ENCODE measurements at regions not wholly inside any gene's neighbourhood (a gene's known extent, or its start where the extent isn't known, plus 50 kb on each side); places are given as distances from the start of the nearest gene placed in this dataset.
"Not testable (repeated sequence)": the region's sequence is repeated elsewhere in the genome, so short reads cannot be mapped to it uniquely, and the experiment has no call there.

DNA sequence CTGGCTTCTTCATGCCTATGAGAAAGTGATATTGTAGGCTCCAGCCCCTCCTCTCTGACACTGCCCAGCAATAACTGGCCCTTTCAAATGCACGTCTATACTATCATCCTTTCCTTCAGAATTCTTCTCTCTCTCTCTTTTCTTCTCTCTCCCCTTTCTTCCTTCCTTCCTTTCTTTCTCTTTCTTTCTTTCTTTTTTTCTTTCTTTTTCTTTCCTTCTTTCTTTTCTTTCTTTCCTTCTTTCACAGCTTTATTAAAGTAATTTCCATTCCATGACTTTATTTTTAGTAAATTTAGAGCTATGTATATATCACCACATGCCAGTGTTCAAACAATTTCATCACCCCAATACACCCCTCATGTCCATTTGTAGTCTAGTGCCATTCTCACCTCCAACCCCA is 302.1 kb downstream of the RPAP3 start:
- H3K4me3 Mint-ChIP-seq, result no peak overlapping the region
- peaks cover 24% of the 10 kb centered on the region for H3K4me1 Mint-ChIP-seq (ENCODE audit: low read depth)
- H3K27ac Mint-ChIP-seq, result no peak overlapping the region
- H3K27me3 Mint-ChIP-seq, result no peaks in the 10 kb centered on the region
- H3K36me3 Mint-ChIP-seq (ENCODE audit: low read depth), result no peaks in the 10 kb centered on the region
- intact Hi-C loops (cut with micrococcal nuclease), result no loop called here
- peaks cover 34% of the 10 kb centered on the region for H3K9me3 Mint-ChIP-seq

DNA sequence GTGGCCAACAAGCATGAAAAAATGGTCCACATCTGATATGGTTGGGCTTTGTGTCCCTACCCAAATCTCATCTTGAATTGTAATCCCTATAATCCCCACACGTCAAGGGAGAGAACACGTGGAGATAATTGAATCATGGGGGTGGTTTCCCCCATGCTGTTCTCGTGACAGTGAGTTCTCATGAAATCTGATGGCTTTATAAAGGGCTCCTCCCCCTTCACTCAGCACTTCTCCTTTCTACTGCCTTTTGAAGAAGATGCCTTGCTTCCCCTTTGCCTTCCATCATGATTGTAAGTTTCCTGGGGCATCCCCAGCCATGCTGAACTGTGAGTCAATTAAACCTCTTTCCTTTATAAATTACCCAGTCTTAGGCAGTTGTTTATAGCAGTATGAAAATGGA is 304.6 kb downstream of the RPAP3 start:
- H3K36me3 Mint-ChIP-seq (ENCODE audit: low read depth); intact Hi-C loops (cut with micrococcal nuclease); H3K4me3 Mint-ChIP-seq; H3K27me3 Mint-ChIP-seq: not testable (repeated sequence)
- Mint-ChIP-seq H3K4me1 (ENCODE audit: low read depth) (peaks cover 42% of the 10 kb centered on the region), H3K9me3 (peaks cover 40% of the 10 kb centered on the region), H3K27ac (peak overlapping the region; percentile 39)

DNA sequence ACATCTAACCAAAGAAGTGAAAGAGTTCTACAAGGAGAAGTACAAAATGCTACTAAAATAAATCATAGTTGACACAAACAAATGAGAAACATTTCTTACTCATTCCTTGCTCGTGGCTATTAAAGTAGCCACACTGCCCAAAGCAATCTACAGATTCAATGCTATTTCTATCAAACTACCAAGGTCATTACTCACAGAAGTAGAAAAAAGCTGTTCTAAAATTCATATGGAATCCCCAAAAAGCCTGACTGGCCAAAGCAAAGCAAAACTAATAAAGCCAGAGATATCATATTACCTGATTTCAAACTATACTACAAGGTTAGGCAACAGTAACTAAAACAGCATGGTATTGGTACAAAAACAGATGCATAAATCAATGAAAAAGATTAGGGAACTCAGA is 305.6 kb downstream of the RPAP3 start:
- intact Hi-C loops (cut with micrococcal nuclease), result no loop called here
- Mint-ChIP-seq H3K4me3 (no peak overlapping the region), H3K27me3 (no peaks in the 10 kb centered on the region), H3K27ac (peak overlapping the region; percentile 8), H3K36me3 (ENCODE audit: low read depth) (no peaks in the 10 kb centered on the region), H3K4me1 (ENCODE audit: low read depth) (peaks cover 48% of the 10 kb centered on the region), H3K9me3 (peaks cover 40% of the 10 kb centered on the region)

DNA sequence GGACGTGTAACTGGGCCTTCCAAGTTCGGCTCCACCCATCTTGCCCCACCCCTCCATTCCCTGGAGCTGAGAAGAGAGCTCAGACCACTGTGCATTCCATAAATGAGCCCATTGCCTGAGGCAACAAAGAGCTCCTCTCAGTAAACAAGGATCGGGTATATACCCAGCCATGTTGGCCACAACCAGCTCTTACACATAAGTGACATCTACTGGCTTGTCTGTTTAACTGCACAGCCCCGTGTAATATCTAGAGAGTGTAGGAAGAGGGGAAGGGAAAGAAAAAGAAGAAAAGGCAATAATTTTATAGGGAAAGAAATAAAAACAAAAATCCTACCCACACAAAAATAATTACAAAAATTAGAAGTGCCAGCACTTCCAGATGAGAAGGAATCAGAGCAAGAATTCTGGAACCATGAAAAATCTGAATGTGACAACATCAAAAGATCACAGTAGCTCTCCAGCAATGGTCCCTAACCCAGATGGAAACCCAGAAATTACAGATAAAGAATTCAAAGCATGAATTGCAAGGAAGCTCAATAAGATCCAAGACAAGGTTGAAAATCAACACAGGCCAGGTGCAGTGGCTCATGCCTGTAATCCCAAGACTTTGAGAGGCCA is 308.1 kb downstream of the RPAP3 start:
- no peaks in the 10 kb centered on the region for H3K27me3 Mint-ChIP-seq
- H3K9me3 Mint-ChIP-seq, result peaks cover 27% of the 10 kb centered on the region
- no peak overlapping the region for H3K4me3 Mint-ChIP-seq
- H3K4me1 Mint-ChIP-seq (ENCODE audit: low read depth), result peaks cover 55% of the 10 kb centered on the region
- intact Hi-C loops (cut with micrococcal nuclease), result loop anchor here (2.0 to 5.0 kb wide), 4 partner anchors 90 to 365 kb away; no protein-coding TSS in a partner anchor
- H3K36me3 Mint-ChIP-seq (ENCODE audit: low read depth), result no peaks in the 10 kb centered on the region
- H3K27ac Mint-ChIP-seq, result peak overlapping the region; percentile 15

DNA sequence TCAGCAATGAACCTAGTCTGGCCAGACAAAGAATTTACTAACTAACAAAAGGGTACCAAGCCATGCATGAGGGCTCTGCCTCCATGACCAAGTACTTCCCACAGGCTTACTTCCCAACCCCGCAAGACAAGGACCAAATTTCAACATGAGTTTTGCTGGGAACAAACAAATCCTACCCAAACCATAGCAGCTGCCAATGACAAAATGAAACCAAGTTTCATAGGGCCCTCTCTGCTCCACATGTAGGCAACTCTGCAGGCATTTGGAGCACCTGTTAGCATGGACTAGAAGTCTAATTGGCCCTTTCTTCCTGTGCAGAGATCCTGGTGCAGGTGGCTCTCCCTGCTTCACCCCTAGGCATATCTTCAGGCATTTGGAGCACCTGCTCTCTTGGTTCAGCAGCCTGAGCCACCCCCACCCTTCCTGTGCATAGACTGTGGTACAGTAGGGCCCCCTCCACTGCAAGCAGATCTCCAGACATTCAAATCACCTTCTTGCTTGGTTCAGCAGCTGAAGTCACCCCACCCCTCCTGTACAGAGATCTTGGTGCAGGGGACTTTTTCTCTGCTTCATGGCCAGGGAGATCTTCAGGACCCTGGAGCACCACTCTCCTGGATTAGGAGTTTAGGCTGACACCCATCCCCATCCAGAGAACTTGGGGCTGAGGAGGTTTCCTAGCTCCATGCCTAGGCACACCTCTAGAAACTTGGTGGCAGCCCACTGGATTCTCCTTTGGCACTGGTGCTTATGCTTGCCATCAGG is 308.7 kb downstream of the RPAP3 start:
- peak overlapping the region; percentile 15 for H3K27ac Mint-ChIP-seq
- no peaks in the 10 kb centered on the region for H3K27me3 Mint-ChIP-seq
- H3K4me3 Mint-ChIP-seq, result no peak overlapping the region
- peaks cover 21% of the 10 kb centered on the region for H3K9me3 Mint-ChIP-seq
- intact Hi-C loops (cut with micrococcal nuclease), result loop anchor here (2.0 to 5.0 kb wide), 4 partner anchors 90 to 364 kb away; no protein-coding TSS in a partner anchor
- H3K36me3 Mint-ChIP-seq (ENCODE audit: low read depth), result no peaks in the 10 kb centered on the region
- H3K4me1 Mint-ChIP-seq (ENCODE audit: low read depth), result peaks cover 56% of the 10 kb centered on the region

DNA sequence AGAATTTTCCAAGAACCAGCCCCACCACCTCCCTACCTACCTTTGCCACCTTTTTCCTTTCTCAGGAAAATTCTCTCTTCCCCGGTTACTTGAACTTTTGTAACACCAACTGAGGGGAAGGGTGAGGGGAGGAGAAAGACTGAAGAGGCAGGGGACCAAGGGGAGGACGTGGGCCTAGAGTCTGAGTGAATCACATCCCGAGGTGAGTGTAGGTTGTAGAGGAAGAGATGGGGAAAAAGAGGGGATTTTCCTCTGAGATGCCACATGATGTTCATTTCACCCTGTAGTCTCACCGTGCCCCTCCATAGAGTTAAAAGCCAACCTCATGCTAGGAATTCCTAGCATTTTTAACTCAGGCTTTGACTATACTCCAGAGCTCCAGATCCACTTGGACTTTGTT is 311.8 kb downstream of the RPAP3 start:
- no peak overlapping the region for H3K27ac Mint-ChIP-seq
- no peaks in the 10 kb centered on the region for H3K27me3 Mint-ChIP-seq
- no peak overlapping the region for H3K4me3 Mint-ChIP-seq

DNA sequence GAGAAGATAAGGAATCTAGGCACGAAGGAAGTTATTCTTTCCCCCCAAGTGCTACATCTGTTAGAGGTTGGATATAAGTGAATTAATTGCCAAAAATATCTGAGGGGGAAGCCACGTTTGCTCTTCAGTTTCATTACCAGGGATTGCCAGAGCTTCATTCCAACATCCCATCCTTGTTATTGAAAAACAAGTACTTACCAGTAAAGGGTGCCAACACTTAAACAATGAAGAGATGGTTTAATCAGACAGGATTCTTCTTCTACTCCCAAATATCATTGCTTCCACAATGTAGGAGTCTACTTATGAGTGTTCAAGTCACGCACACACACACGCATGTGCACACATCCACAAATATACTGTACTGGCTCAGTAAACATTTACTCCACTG is 312.4 kb downstream of the RPAP3 start:
- peaks cover 6% of the 10 kb centered on the region for H3K9me3 Mint-ChIP-seq
- intact Hi-C loops (cut with micrococcal nuclease), result no loop called here
- H3K27ac Mint-ChIP-seq, result no peak overlapping the region
- peaks cover 63% of the 10 kb centered on the region for H3K4me1 Mint-ChIP-seq (ENCODE audit: low read depth)
- H3K4me3 Mint-ChIP-seq, result no peak overlapping the region
- H3K27me3 Mint-ChIP-seq, result peaks cover 2% of the 10 kb centered on the region
- no peaks in the 10 kb centered on the region for H3K36me3 Mint-ChIP-seq (ENCODE audit: low read depth)

More for the DNA sequence above, 311.8 kb downstream of the RPAP3 start:
- peaks cover 6% of the 10 kb centered on the region for H3K9me3 Mint-ChIP-seq
- intact Hi-C loops (cut with micrococcal nuclease), result no loop called here
- peaks cover 63% of the 10 kb centered on the region for H3K4me1 Mint-ChIP-seq (ENCODE audit: low read depth)
- H3K36me3 Mint-ChIP-seq (ENCODE audit: low read depth), result no peaks in the 10 kb centered on the region

DNA sequence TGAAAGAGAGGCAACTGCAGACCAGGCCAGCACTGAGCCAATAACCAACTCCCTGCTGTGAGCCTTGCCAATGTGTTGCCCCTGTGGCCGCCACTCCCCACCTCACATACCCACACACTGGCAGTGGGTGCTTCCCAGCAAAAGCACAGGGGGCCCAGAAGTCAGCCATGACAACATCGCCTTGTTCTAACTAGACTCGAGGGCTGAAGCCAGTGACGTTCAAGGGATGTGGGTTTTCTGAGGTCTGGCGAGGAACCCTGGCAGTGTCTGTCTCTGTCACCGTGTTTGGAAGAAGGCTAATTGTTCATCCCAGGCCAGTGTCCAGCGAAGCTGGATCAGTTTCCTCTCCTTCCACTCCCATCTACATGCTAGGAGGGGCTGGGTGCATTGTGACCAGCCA is 311.8 kb upstream of the AMIGO2 start:
- intact Hi-C loops (cut with micrococcal nuclease), result no loop called here
- Mint-ChIP-seq H3K4me1 (ENCODE audit: low read depth) (peaks cover 48% of the 10 kb centered on the region), H3K4me3 (no peak overlapping the region), H3K27ac (peak overlapping the region; percentile 14), H3K36me3 (ENCODE audit: low read depth) (no peaks in the 10 kb centered on the region), H3K9me3 (peaks cover 2% of the 10 kb centered on the region), H3K27me3 (peaks cover 2% of the 10 kb centered on the region)

DNA sequence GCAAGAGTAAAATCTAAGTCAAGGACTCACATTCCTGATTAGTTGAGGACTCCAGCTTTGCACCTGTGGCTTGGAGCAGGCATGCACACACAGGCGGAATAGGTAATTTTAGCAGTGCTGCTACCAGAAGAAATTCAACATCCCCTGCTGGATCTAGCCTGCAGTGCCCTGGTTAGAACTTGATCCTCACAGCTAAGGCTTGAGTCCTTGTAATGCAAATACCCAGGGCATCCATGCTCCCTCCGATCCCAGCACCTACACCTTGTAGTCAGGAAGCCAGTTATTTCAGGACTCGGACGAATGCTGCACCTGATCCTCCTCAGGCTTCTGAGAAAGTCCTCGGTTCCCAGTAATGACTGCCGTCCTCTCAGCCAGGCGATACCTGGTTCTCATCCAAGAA is 309.0 kb upstream of the AMIGO2 start:
- Mint-ChIP-seq H3K27me3 (peaks cover 2% of the 10 kb centered on the region), H3K27ac (no peak overlapping the region), H3K4me1 (ENCODE audit: low read depth) (peaks cover 35% of the 10 kb centered on the region), H3K36me3 (ENCODE audit: low read depth) (no peaks in the 10 kb centered on the region), H3K4me3 (no peak overlapping the region), H3K9me3 (no peaks in the 10 kb centered on the region)
- intact Hi-C loops (cut with micrococcal nuclease), result no loop called here

DNA sequence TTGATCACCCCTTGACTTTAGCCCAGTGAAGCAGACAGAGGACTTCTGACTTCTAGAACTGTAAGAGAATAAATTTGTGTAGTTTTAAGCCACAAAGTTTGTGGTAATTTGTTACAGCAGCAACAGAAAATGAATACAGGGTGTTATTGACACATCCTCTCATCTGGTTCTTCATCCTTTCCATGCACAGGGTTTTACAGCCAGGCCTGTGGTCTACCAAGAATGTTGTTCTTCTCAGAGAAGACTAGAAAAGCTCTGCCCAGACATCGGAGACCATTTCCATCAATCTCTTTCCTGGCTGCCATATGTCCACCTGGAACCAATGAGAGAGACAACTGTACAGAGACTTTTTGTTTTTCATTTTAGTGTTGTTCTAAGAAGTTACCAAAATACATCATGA is 308.2 kb upstream of the AMIGO2 start:
- H3K36me3 Mint-ChIP-seq (ENCODE audit: low read depth), result no peaks in the 10 kb centered on the region
- peaks cover 2% of the 10 kb centered on the region for H3K27me3 Mint-ChIP-seq
- no peaks in the 10 kb centered on the region for H3K9me3 Mint-ChIP-seq
- intact Hi-C loops (cut with micrococcal nuclease), result no loop called here
- H3K4me3 Mint-ChIP-seq, result no peak overlapping the region
- peaks cover 29% of the 10 kb centered on the region for H3K4me1 Mint-ChIP-seq (ENCODE audit: low read depth)
- no peak overlapping the region for H3K27ac Mint-ChIP-seq

DNA sequence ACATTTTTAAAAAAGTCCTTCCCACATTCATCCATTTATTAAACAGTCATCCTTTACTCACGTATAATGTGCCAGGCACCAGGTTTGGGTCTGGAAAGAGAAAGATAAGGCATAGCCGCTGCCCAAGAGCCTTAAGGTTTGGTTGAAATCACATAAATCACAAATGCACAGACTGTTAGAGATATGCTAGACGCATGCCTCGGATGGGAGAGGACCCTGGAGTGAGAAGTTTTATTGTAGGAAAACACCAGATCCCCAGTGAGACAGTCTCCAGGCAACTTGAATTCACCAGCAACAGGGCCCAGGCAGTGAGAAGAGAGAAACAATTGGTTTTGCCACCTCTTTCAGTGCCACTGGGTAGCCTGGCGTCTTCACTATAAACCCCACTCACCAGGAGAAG is 305.9 kb upstream of the AMIGO2 start:
- H3K36me3 Mint-ChIP-seq (ENCODE audit: low read depth), result no peaks in the 10 kb centered on the region
- no peak overlapping the region for H3K4me3 Mint-ChIP-seq
- H3K27ac Mint-ChIP-seq, result no peak overlapping the region
- intact Hi-C loops (cut with micrococcal nuclease), result no loop called here
- H3K27me3 Mint-ChIP-seq, result peaks cover 2% of the 10 kb centered on the region
- H3K9me3 Mint-ChIP-seq, result no peaks in the 10 kb centered on the region
- peaks cover 18% of the 10 kb centered on the region for H3K4me1 Mint-ChIP-seq (ENCODE audit: low read depth)

DNA sequence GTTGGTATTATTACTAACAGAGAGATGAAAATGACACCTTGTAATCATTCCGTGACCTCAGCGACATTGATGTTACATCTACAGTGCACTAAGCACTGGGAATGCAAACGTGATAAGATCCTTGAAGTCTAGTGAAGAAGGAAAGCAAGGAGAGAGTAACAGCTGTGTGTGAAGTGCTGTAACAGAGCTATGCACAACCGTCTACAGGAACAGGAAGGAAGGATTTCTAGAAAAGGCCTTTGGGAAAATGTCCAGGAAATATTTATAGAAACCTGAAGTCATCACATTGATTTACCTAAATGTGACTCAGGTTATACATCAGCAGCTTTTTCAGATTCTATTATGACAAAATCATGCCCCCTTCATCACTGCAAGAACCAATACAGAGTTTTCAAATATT is 304.2 kb upstream of the AMIGO2 start:
- intact Hi-C loops (cut with micrococcal nuclease), result no loop called here
- H3K4me1 Mint-ChIP-seq (ENCODE audit: low read depth), result peaks cover 28% of the 10 kb centered on the region
- H3K27me3 Mint-ChIP-seq, result peaks cover 2% of the 10 kb centered on the region
- H3K9me3 Mint-ChIP-seq, result no peaks in the 10 kb centered on the region
- no peak overlapping the region for H3K4me3 Mint-ChIP-seq
- H3K36me3 Mint-ChIP-seq (ENCODE audit: low read depth), result no peaks in the 10 kb centered on the region
- H3K27ac Mint-ChIP-seq, result no peak overlapping the region

DNA sequence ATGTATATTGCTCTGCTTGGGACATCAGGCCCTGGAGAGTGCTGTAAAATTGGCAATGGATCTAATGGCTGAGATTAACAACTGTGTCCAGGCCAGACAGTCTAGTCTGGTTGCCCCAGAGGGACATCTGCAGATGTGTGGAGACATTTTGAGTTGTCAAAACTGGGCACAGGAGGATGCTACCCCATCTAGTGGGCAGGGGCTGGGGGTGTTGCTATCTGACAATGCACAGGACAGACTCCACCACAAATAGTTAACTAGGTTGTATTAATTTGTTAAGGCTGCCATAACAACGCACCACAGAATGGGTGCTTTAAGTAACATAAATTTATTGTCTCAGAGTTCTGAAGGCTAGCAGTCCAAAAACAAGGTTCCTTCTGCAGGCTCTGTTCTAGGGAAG is 302.5 kb upstream of the AMIGO2 start:
- intact Hi-C loops (cut with micrococcal nuclease), result no loop called here
- Mint-ChIP-seq H3K9me3 (no peaks in the 10 kb centered on the region), H3K4me3 (no peak overlapping the region), H3K4me1 (ENCODE audit: low read depth) (peaks cover 45% of the 10 kb centered on the region), H3K36me3 (ENCODE audit: low read depth) (no peaks in the 10 kb centered on the region), H3K27ac (no peak overlapping the region), H3K27me3 (no peaks in the 10 kb centered on the region)

DNA sequence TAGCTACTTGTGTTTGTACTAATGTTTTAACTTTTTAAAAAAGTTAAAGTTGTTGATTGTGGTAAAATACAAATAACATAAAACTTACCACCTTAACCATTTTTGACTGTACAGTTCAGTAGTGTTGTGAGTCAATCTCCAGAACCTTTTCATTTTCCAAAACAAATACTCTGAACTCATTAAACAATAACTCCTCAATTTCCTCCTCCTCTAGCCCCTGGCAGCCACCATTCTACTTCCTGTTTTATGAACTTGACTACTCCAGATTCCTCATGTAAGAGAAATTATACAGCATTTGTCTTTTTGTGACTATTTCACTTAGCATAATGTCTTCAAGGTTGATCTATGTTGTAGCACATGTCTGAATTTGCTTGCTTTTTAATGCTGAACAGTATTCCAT is 299.1 kb upstream of the AMIGO2 start:
- H3K9me3 Mint-ChIP-seq, result no peaks in the 10 kb centered on the region
- no peaks in the 10 kb centered on the region for H3K36me3 Mint-ChIP-seq (ENCODE audit: low read depth)
- no peak overlapping the region for H3K4me3 Mint-ChIP-seq
- H3K4me1 Mint-ChIP-seq (ENCODE audit: low read depth), result peaks cover 41% of the 10 kb centered on the region
- peak overlapping the region; percentile 55 for H3K27ac Mint-ChIP-seq
- intact Hi-C loops (cut with micrococcal nuclease), result no loop called here
- no peaks in the 10 kb centered on the region for H3K27me3 Mint-ChIP-seq

DNA sequence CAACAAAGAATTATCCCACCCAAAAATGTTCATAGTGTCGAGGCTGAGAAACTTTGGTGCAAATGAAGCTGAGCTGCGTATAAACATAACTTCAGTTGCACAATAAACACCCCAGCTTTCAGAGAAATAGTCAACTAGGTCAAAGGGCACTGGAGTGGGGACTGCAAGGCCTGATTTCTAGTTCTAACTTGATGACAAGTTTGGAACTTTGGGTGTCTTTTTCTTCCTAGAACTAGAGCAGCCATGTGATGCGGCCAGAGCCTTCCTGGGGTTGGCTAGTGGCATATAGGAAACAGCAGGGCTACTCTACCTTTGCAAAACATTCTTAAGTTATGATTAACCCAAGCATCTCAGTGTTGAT is 298.4 kb upstream of the AMIGO2 start:
- Mint-ChIP-seq H3K27me3 (no peaks in the 10 kb centered on the region), H3K27ac (peak overlapping the region; percentile 55), H3K36me3 (ENCODE audit: low read depth) (no peaks in the 10 kb centered on the region), H3K9me3 (no peaks in the 10 kb centered on the region), H3K4me3 (no peak overlapping the region), H3K4me1 (ENCODE audit: low read depth) (peaks cover 38% of the 10 kb centered on the region)
- intact Hi-C loops (cut with micrococcal nuclease), result no loop called here

Data from dendritic cell treated with granulocyte-macrophage colony-stimulating factor and Interleukin-4, amounts not matched to agents 40 ng/mL and 50 ng/mL, for 4 days (primary cell).